Esophagus squamous epithelium (tissue), 5 donors: ENCODE measurements at regions not wholly inside any gene's neighbourhood (a gene's known extent, or its start where the extent isn't known, plus 50 kb on each side); places are given as distances from the start of the nearest gene placed in this dataset.

Experiments used
- DNase-seq: peaks from one replicate; lab custom pipeline; 2025; lab: John Stamatoyannopoulos, UW
- H3K27ac ChIP-seq, 4 donors: fragments of 200-600 bp; sonication (generic); one replicate each; pipeline ENCODE4 v1.5.1; 2016 to 2019; ENCODE audit warnings: mild to moderate bottlenecking in 1 of 4
- H3K27me3 ChIP-seq, 4 donors: fragments of 200-600 bp; sonication (generic); 1 replicate in 3 of 4; 2 replicates in 1 of 4; pipeline versions ENCODE4 v1.5.1 to v1.6.0; 2017 to 2021; ENCODE audit warnings: antibody characterized with exemption in 1 of 4
- H3K36me3 ChIP-seq, 3 donors: fragments of 200-600 bp; sonication (generic); one replicate each; pipeline ENCODE4 v1.5.1; 2016 to 2019
- H3K4me1 ChIP-seq, 3 donors: fragments of 200-600 bp; sonication (generic); one replicate each; pipeline ENCODE4 v1.5.1; 2017 to 2019
- H3K4me3 ChIP-seq, 4 donors: fragments of 200-600 bp; sonication (generic); 1 replicate in 3 of 4; 2 replicates in 1 of 4; pipeline ENCODE4 v1.5.1; 2016 to 2019; ENCODE audit warnings: mild to moderate bottlenecking in 2 of 4, moderate library complexity in 1 of 4
- H3K9me3 ChIP-seq, 3 donors: fragments of 200-600 bp; sonication (generic); one replicate each; pipeline ENCODE4 v1.5.1; 2016 to 2019
- CTCF ChIP-seq, 6 experiments: fragments of 450-650 bp in 4 of 6; fragments of 200-600 bp in 2 of 6; sonication (generic) in 2 of 6; IDR thresholded peaks; one replicate each; pipeline ENCODE4 v1.5.1; 2016 to 2019; ENCODE audit warnings: antibody characterized with exemption in 6 of 6, mild to moderate bottlenecking in 4 of 6, moderate library complexity in 4 of 6
- POLR2A ChIP-seq, 4 donors: fragments of 450-650 bp; IDR thresholded peaks; one replicate each; pipeline ENCODE4 v1.6.1; 2017; ENCODE audit warnings: antibody characterized with exemption in 4 of 4, mild to moderate bottlenecking in 4 of 4, moderate library complexity in 3 of 4
- WGBS, 2 donors: methylation state at CpG; one replicate each; pipeline ENCODE4 v1.1.5; 2018; 5-methylcytosine and 5-hydroxymethylcytosine counted together
- intact Hi-C: fragments of 100-400 bp; cut with DNase I; formaldehyde crosslinking; loops from one replicate; pipeline ENCODE4 v1.15.0; 2022
- donor health status: DM: yes; HTN: yes; CAD: no.

DNA sequence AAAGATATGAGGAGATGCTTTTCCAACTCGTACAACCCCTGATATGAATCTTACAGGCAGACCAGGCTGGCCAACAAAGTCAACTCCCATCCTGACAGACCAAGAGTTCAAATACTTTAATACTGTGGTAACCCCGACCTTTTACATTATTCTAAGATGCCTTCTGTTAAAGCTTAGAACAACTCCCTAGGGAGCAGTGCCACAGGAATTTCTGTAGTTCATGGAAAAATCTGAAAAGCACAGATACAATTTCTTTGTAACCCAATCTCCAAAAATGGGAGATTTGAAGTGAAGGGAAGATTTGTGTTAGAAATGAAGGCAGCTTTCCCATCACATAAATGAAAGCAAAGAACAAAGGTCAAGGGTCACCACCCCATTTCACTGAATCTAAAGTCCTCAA lies 151.3 kb upstream of the BEND6 start:
- Histone ChIP-seq H3K36me3 (no peaks in the 10 kb centered on the region), H3K4me3 (no peak overlapping the region), H3K27ac (no peak overlapping the region), H3K9me3 (no peaks in the 10 kb centered on the region), H3K4me1 (peaks cover 0 to 5% (median 3%) of the 10 kb centered on the region in 3 donors), H3K27me3 (no peaks in the 10 kb centered on the region)
- intact Hi-C loops: no loop called here
- no peak for TF ChIP-seq CTCF (IDR thresholded peaks at IDR 0.05)
- TF ChIP-seq POLR2A (IDR thresholded peaks at IDR 0.05): no peak
- no peak for DNase-seq
- WGBS, 2 donors: 50 to 67% methylated on average over 2 of the region's 2 CpGs

DNA sequence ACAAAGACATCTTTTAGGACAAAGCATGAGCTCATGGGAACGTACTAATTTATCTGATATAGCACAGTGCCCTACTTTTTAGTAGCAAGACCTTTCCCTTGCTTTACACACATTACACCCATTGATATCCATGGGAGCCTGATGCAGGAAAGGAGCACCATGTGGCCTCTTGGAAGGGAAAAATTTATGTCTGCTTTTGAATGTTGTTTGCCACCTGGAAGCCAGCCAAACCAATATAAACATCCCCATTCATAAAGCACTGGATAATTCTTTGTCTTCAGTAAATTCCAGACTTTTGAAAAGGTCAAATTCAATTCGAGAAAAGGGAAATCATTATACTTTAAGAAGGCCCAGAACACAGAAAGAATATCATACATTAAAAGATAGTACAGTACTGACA lies 152.3 kb upstream of the BEND6 start:
- TF ChIP-seq POLR2A (IDR thresholded peaks at IDR 0.05) (no peak), CTCF (IDR thresholded peaks at IDR 0.05) (no peak)
- Histone ChIP-seq H3K4me1 (peaks cover 0 to 5% (median 3%) of the 10 kb centered on the region in 3 donors), H3K4me3 (no peak overlapping the region), H3K9me3 (no peaks in the 10 kb centered on the region), H3K27me3 (no peaks in the 10 kb centered on the region), H3K27ac (no peak overlapping the region), H3K36me3 (no peaks in the 10 kb centered on the region)
- intact Hi-C loops: no loop called here
- no peak for DNase-seq
- 27 to 33% methylated on average over 2 of the region's 2 CpGs for WGBS, 2 donors

DNA sequence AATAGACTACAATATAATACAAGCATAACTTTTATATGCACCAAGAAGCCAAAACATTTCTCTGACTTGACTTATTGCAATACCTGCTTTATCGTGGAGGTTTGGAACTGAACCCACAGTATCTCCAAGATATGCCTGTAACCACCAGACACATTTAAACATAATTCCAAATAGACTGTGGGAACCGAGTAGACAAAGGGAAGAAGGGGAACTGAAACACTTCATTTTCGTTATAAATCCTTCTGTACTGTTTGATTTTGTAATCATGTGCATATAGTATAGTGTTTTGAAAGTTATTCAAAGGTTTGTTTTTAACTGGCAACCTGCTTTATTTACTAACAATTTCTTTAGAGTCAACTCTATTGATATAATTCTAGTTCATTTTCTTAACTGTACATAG lies 154.9 kb upstream of the BEND6 start:
- 70 to 79% methylated on average over 3 of the region's 3 CpGs for WGBS, 2 donors
- no peak for DNase-seq
- no peak overlapping the region for H3K27ac ChIP-seq
- no peak overlapping the region for H3K4me3 ChIP-seq
- no peaks in the 10 kb centered on the region for H3K36me3 ChIP-seq
- H3K9me3 ChIP-seq: no peaks in the 10 kb centered on the region
- peaks cover 0 to 13% (median 3%) of the 10 kb centered on the region in 3 donors for H3K4me1 ChIP-seq
- TF ChIP-seq CTCF (IDR thresholded peaks at IDR 0.05) (no peak), POLR2A (IDR thresholded peaks at IDR 0.05) (no peak)
- H3K27me3 ChIP-seq: no peaks in the 10 kb centered on the region
- intact Hi-C loops: no loop called here

- Histone ChIP-seq H3K4me1 (peaks cover 0 to 13% (median 0%) of the 10 kb centered on the region in 3 donors), H3K27me3 (no peaks in the 10 kb centered on the region), H3K27ac (no peak overlapping the region), H3K4me3 (no peak overlapping the region), H3K36me3 (no peaks in the 10 kb centered on the region), H3K9me3 (no peaks in the 10 kb centered on the region)
- WGBS, 2 donors: 51 to 53% methylated on average over 2 of the region's 2 CpGs
- intact Hi-C loops: no loop called here
- no peak for TF ChIP-seq CTCF (IDR thresholded peaks at IDR 0.05)
- TF ChIP-seq POLR2A (IDR thresholded peaks at IDR 0.05): no peak
- DNase-seq: no peak
These were observed 155.5 kb upstream of the DST start for GRCh38 chr6:56798163-56798562.

DNA sequence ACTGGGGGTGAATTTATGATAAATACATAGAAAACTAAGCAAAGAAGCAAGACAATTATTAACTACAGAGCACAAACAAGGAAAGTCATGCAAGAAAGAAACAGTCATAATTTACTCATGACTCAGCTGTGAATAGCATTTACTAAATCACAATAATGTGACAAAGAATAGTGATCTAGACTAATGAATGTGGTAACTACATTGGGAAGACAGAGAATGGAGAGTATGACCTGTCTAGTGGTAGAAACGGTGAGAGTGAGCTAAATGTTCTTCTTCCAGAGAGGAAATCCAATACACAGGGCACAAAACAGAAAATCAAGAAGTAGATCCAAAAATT lies 153.5 kb upstream of the DST start:
- no peaks in the 10 kb centered on the region for H3K9me3 ChIP-seq
- no peaks in the 10 kb centered on the region for H3K36me3 ChIP-seq
- no peak for DNase-seq
- intact Hi-C loops: no loop called here
- TF ChIP-seq POLR2A (IDR thresholded peaks at IDR 0.05) (no peak), CTCF (IDR thresholded peaks at IDR 0.05) (no peak)
- no peak overlapping the region for H3K4me3 ChIP-seq
- WGBS, 2 donors: 55 to 68% methylated on average over 1 of the region's 1 CpG
- no peaks in the 10 kb centered on the region for H3K27me3 ChIP-seq
- no peak overlapping the region for H3K27ac ChIP-seq
- H3K4me1 ChIP-seq: peaks cover 0 to 8% (median 0%) of the 10 kb centered on the region in 3 donors
